Ectodermal cell (in vitro differentiated cells): ENCODE measurements at regions not wholly inside any gene's neighbourhood (a gene's known extent, or its start where the extent isn't known, plus 50 kb on each side); places are given as distances from the start of the nearest gene placed in this dataset.

Experiments
- H3K27ac ChIP-seq: 2 replicates; pipeline ENCODE4 v1.7.0; 2013; ENCODE audit warnings: mild to moderate bottlenecking, low read depth, low read length; ENCODE audit not compliant: insufficient read depth, poor library complexity, severe bottlenecking
- H3K27me3 ChIP-seq: 2 replicates; pipeline ENCODE4 v1.7.0; 2013; ENCODE audit warnings: mild to moderate bottlenecking, low read length; ENCODE audit not compliant: insufficient read depth, control insufficient read depth, poor library complexity, severe bottlenecking
- H3K36me3 ChIP-seq: one replicate; pipeline ENCODE4 v1.7.0; 2013; ENCODE audit warnings: low read length; ENCODE audit not compliant: control insufficient read depth, insufficient read depth
- H3K4me1 ChIP-seq: one replicate; pipeline ENCODE4 v1.7.0; 2013; ENCODE audit warnings: low read length; ENCODE audit not compliant: control insufficient read depth, insufficient read depth
- H3K4me3 ChIP-seq: 2 replicates; pipeline ENCODE4 v1.7.0; 2013; ENCODE audit warnings: low read depth, low read length, control low read depth; ENCODE audit not compliant: insufficient read depth
- H3K9me3 ChIP-seq: 2 replicates; pipeline ENCODE4 v1.7.0; 2013; ENCODE audit warnings: mild to moderate bottlenecking, low read length, moderate library complexity; ENCODE audit not compliant: control insufficient read depth
- WGBS, 2 experiments: methylation state at CpG; one replicate each; pipeline ENCODE4 v1.1.7; 2013; ENCODE audit warnings: missing lambda C conversion rate in 2 of 2; 5-methylcytosine and 5-hydroxymethylcytosine counted together

GRCh38 chr2:57869758-57870344, 176.8 kb upstream of the VRK2 start:
- Histone ChIP-seq H3K4me3 (no peak overlapping the region), H3K4me1 (no peaks in the 10 kb centered on the region), H3K27ac (no peak overlapping the region), H3K9me3 (no peaks in the 10 kb centered on the region), H3K27me3 (no peaks in the 10 kb centered on the region), H3K36me3 (no peaks in the 10 kb centered on the region)
- 92 to 93% methylated on average over 12 of the region's 12 CpGs for WGBS, 2 experiments

GRCh38 chr2:57876313-57876712, 170.3 kb upstream of the VRK2 start:
- no peaks in the 10 kb centered on the region for H3K9me3 ChIP-seq
- H3K36me3 ChIP-seq = no peaks in the 10 kb centered on the region
- H3K4me3 ChIP-seq = no peak overlapping the region
- no peaks in the 10 kb centered on the region for H3K27me3 ChIP-seq
- H3K27ac ChIP-seq = no peak overlapping the region
- H3K4me1 ChIP-seq = no peaks in the 10 kb centered on the region

- Histone ChIP-seq H3K4me3 (no peak overlapping the region), H3K27ac (no peak overlapping the region), H3K36me3 (no peaks in the 10 kb centered on the region), H3K4me1 (no peaks in the 10 kb centered on the region), H3K9me3 (no peaks in the 10 kb centered on the region), H3K27me3 (no peaks in the 10 kb centered on the region)
These were observed 168.8 kb upstream of the VRK2 start for GRCh38 chr2:57877811-57878170.

- H3K9me3 ChIP-seq = no peaks in the 10 kb centered on the region
- H3K4me1 ChIP-seq = no peaks in the 10 kb centered on the region
- no peak overlapping the region for H3K4me3 ChIP-seq
- no peaks in the 10 kb centered on the region for H3K36me3 ChIP-seq
- WGBS, 2 experiments = 93 to 95% methylated on average over 9 to 11 of the region's 11 CpGs
- no peaks in the 10 kb centered on the region for H3K27me3 ChIP-seq
- no peak overlapping the region for H3K27ac ChIP-seq
These were observed 168.3 kb upstream of the VRK2 start for GRCh38 chr2:57878171-57878865.

GRCh38 chr2:57878866-57879210, 167.8 kb upstream of the VRK2 start:
- no peak overlapping the region for H3K27ac ChIP-seq
- H3K36me3 ChIP-seq = no peaks in the 10 kb centered on the region
- H3K4me1 ChIP-seq = no peaks in the 10 kb centered on the region
- H3K27me3 ChIP-seq = no peaks in the 10 kb centered on the region
- no peak overlapping the region for H3K4me3 ChIP-seq
- no peaks in the 10 kb centered on the region for H3K9me3 ChIP-seq
- 97 to 100% methylated on average over 1 to 2 of the region's 2 CpGs for WGBS, 2 experiments

- no peaks in the 10 kb centered on the region for H3K4me1 ChIP-seq
- H3K27me3 ChIP-seq = no peaks in the 10 kb centered on the region
- 90 to 94% methylated on average over 3 to 4 of the region's 4 CpGs for WGBS, 2 experiments
- H3K36me3 ChIP-seq = no peaks in the 10 kb centered on the region
- no peaks in the 10 kb centered on the region for H3K9me3 ChIP-seq
- no peak overlapping the region for H3K27ac ChIP-seq
- no peak overlapping the region for H3K4me3 ChIP-seq
These were observed 166.2 kb upstream of the VRK2 start for GRCh38 chr2:57880446-57880845.

GRCh38 chr2:57880967-57881366, 165.6 kb upstream of the VRK2 start:
- Histone ChIP-seq H3K4me3 (no peak overlapping the region), H3K4me1 (no peaks in the 10 kb centered on the region), H3K27me3 (no peaks in the 10 kb centered on the region), H3K36me3 (no peaks in the 10 kb centered on the region), H3K9me3 (no peaks in the 10 kb centered on the region), H3K27ac (no peak overlapping the region)
- WGBS, 2 experiments = 93% methylated on average over 5 of the region's 5 CpGs

GRCh38 chr2:57881998-57882888, 164.4 kb upstream of the VRK2 start:
- 88 to 91% methylated on average over 8 of the region's 8 CpGs for WGBS, 2 experiments
- no peaks in the 10 kb centered on the region for H3K27me3 ChIP-seq
- no peaks in the 10 kb centered on the region for H3K4me1 ChIP-seq
- no peak overlapping the region for H3K27ac ChIP-seq
- no peaks in the 10 kb centered on the region for H3K36me3 ChIP-seq
- H3K4me3 ChIP-seq = no peak overlapping the region
- no peaks in the 10 kb centered on the region for H3K9me3 ChIP-seq

GRCh38 chr2:57882895-57883515, 163.6 kb upstream of the VRK2 start:
- H3K36me3 ChIP-seq = no peaks in the 10 kb centered on the region
- H3K27me3 ChIP-seq = no peaks in the 10 kb centered on the region
- no peaks in the 10 kb centered on the region for H3K4me1 ChIP-seq
- no peak overlapping the region for H3K4me3 ChIP-seq
- 90 to 91% methylated on average over 5 of the region's 5 CpGs for WGBS, 2 experiments
- H3K9me3 ChIP-seq = no peaks in the 10 kb centered on the region
- no peak overlapping the region for H3K27ac ChIP-seq

GRCh38 chr2:57884281-57884680, 162.3 kb upstream of the VRK2 start:
- H3K27ac ChIP-seq = no peak overlapping the region
- H3K4me1 ChIP-seq = no peaks in the 10 kb centered on the region
- 88 to 100% methylated on average over 1 of the region's 1 CpG for WGBS, 2 experiments
- H3K9me3 ChIP-seq = no peaks in the 10 kb centered on the region
- H3K36me3 ChIP-seq = no peaks in the 10 kb centered on the region
- H3K27me3 ChIP-seq = no peaks in the 10 kb centered on the region
- no peak overlapping the region for H3K4me3 ChIP-seq
